ENCODE measurements at regions not wholly inside any gene's neighbourhood (a gene's known extent, or its start where the extent isn't known, plus 50 kb on each side); places are given as distances from the start of the nearest gene placed in this dataset.

DNA sequence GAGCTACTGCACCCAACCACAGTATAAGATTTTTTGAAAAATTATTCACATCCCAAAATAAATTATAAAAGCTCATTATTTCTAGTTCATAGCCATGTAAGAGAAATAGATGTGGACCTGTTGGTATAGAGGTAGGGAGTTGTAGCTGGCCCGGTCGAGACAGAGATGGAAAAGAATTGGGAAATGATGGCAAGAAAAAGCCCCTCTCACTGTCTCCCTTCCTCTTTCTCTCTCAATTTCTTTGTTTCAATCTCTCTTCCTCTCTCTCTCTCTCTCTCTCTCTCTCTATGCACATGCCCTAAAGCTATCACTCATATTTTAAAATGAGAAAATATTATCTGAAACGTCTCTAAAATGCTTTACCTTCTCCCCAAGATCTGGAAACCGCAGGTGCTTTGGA is 80.7 kb upstream of the CD83 start:
- no peak for TF ChIP-seq CTCF (conservative IDR thresholded peaks at IDR 0.05)
- no peak for TF ChIP-seq ZFX (IDR thresholded peaks at IDR 0.05)
